Lower leg skin (tissue), 4 donors: ENCODE measurements at regions not wholly inside any gene's neighbourhood (a gene's known extent, or its start where the extent isn't known, plus 50 kb on each side); places are given as distances from the start of the nearest gene placed in this dataset.

ENCODE experiments used
- DNase-seq, 2 donors: peaks; one replicate each; pipeline ENCODE4 v3.0.0-alpha.2; 2019; ENCODE audit warnings: low spot score in 2 of 2
- H3K4me3 ChIP-seq: fragments of 200-600 bp; sonication (generic); 2 replicates; pipeline ENCODE4 v1.5.1; 2017; ENCODE audit warnings: mild to moderate bottlenecking, low read depth; ENCODE audit not compliant: poor library complexity, severe bottlenecking
- CTCF ChIP-seq, 3 donors: fragments of 450-650 bp; IDR thresholded peaks; one replicate each; pipeline ENCODE4 v1.5.1; 2016; ENCODE audit warnings: antibody characterized with exemption in 3 of 3, mild to moderate bottlenecking in 3 of 3, moderate library complexity in 2 of 3
- POLR2A ChIP-seq, 2 donors: fragments of 450-650 bp; IDR thresholded peaks; one replicate each; pipeline ENCODE4 v1.6.1; 2016 to 2017; ENCODE audit warnings: antibody characterized with exemption in 2 of 2, mild to moderate bottlenecking in 1 of 2, moderate library complexity in 1 of 2
- WGBS, 2 donors: methylation state at CpG; one replicate each; pipeline ENCODE4 v1.1.5; 2018; 5-methylcytosine and 5-hydroxymethylcytosine counted together
- intact Hi-C: fragments of 100-400 bp; cut with DNase I; formaldehyde crosslinking; loops from one replicate; pipeline ENCODE4 v1.15.0; 2023; ENCODE audit warnings: low total_unique reads
- microRNA-seq, 2 donors: library from miRNA; unstranded; fragments of <30 nt; microRNA quantifications; one replicate each; pipeline ENCODE4, GENCODE V29; 2016; ENCODE audit warnings: borderline replicate concordance in 2 of 2, borderline number of aligned reads in 1 of 2

GRCh38 chr2:221353201-221353600, 218.9 kb downstream of the EPHA4 start:
- no peak for DNase-seq
- WGBS, 2 donors = 73 to 93% methylated on average over 4 of the region's 4 CpGs
- intact Hi-C loops = no loop called here
- TF ChIP-seq POLR2A (IDR thresholded peaks at IDR 0.05) (no peak), CTCF (IDR thresholded peaks at IDR 0.05) (no peak)
- H3K4me3 ChIP-seq = no peak overlapping the region

- no peak for TF ChIP-seq CTCF (IDR thresholded peaks at IDR 0.05)
- TF ChIP-seq POLR2A (IDR thresholded peaks at IDR 0.05) = no peak
- DNase-seq = no peak
- intact Hi-C loops = no loop called here
- WGBS, 2 donors = 79 to 82% methylated on average over 3 of the region's 3 CpGs
- no peak overlapping the region for H3K4me3 ChIP-seq
These were observed 211.8 kb downstream of the EPHA4 start for GRCh38 chr2:221360312-221360711.

- 66 to 67% methylated on average over 6 of the region's 6 CpGs for WGBS, 2 donors
- H3K4me3 ChIP-seq = no peak overlapping the region
- no peak for DNase-seq
- TF ChIP-seq POLR2A (IDR thresholded peaks at IDR 0.05) = no peak
- no peak for TF ChIP-seq CTCF (IDR thresholded peaks at IDR 0.05)
- intact Hi-C loops = no loop called here
These were observed 211.4 kb downstream of the EPHA4 start for GRCh38 chr2:221360742-221361141.

- no peak overlapping the region for H3K4me3 ChIP-seq
- WGBS, 2 donors = 86 to 96% methylated on average over 4 of the region's 4 CpGs
- TF ChIP-seq CTCF (IDR thresholded peaks at IDR 0.05) (no peak), POLR2A (IDR thresholded peaks at IDR 0.05) (no peak)
- intact Hi-C loops = no loop called here
- no peak for DNase-seq
These were observed 210.5 kb downstream of the EPHA4 start for GRCh38 chr2:221361633-221362032.

- 79% methylated on average over 3 of the region's 3 CpGs for WGBS, 2 donors
- DNase-seq = no peak
- TF ChIP-seq POLR2A (IDR thresholded peaks at IDR 0.05) (no peak), CTCF (IDR thresholded peaks at IDR 0.05) (no peak)
- H3K4me3 ChIP-seq = no peak overlapping the region
- intact Hi-C loops = no loop called here
These were observed 207.4 kb downstream of the EPHA4 start for GRCh38 chr2:221364672-221365071.

Small RNA genes in the stretch of these regions (microRNA-seq; reads per million reads assigned to microRNA genes)
- gene MIR4268 = 0 reads per million in 2 donors
